Stimulated activated CD4-positive, alpha-beta T cell treated with anti-CD3 and anti-CD28 coated beads, Interleukin-15, amount 100 ng/mL, for 1 hour (primary cell): ENCODE measurements at regions not wholly inside any gene's neighbourhood (a gene's known extent, or its start where the extent isn't known, plus 50 kb on each side); places are given as distances from the start of the nearest gene placed in this dataset.
"Not testable (repeated sequence)": the region's sequence is repeated elsewhere in the genome, so short reads cannot be mapped to it uniquely, and the experiment has no call there.

Experiments
- DNase-seq, 2 donors: peaks; one replicate each; pipeline ENCODE4 v3.0.0-alpha.2; 2020; ENCODE audit warnings: low read depth in 1 of 2, low spot score in 1 of 2

GRCh38 chr4:158122501-158122900 is 50.3 kb downstream of the GASK1B start:
- DNase-seq = no peak

GRCh38 chr4:158121161-158121579 is 51.7 kb downstream of the GASK1B start:
- no peak for DNase-seq

GRCh38 chr4:158120645-158121151 is 52.1 kb downstream of the GASK1B start:
- not testable (repeated sequence) for DNase-seq

GRCh38 chr4:158112611-158113010 is 60.2 kb downstream of the GASK1B start:
- DNase-seq = no peak

GRCh38 chr4:158111241-158111640 is 61.6 kb downstream of the GASK1B start:
- no peak for DNase-seq

GRCh38 chr4:158102904-158103303 is 69.9 kb downstream of the GASK1B start:
- DNase-seq = no peak

- no peak for DNase-seq
Observed at GRCh38 chr4:158099686-158100085, 73.1 kb downstream of the GASK1B start.

GRCh38 chr4:158098802-158099201 is 74.0 kb downstream of the GASK1B start:
- no peak for DNase-seq

- DNase-seq = no peak
Observed at GRCh38 chr4:158094413-158095134, 78.3 kb downstream of the GASK1B start.

GRCh38 chr4:158090323-158090722 is 82.5 kb downstream of the GASK1B start:
- no peak for DNase-seq

GRCh38 chr4:158089897-158090296 is 82.9 kb downstream of the GASK1B start:
- DNase-seq = not testable (repeated sequence)

GRCh38 chr4:158080354-158080753 is 92.5 kb downstream of the GASK1B start:
- DNase-seq = no peak

GRCh38 chr4:158079661-158080060 is 93.2 kb downstream of the GASK1B start:
- no peak for DNase-seq

GRCh38 chr4:158077835-158078234 is 95.0 kb downstream of the GASK1B start:
- no peak for DNase-seq

- DNase-seq = no peak
Observed at GRCh38 chr4:158074851-158075250, 98.0 kb downstream of the GASK1B start.

- DNase-seq = no peak
Observed at GRCh38 chr4:158071931-158072330, 100.9 kb downstream of the GASK1B start.

GRCh38 chr4:158068068-158068467 is 104.8 kb downstream of the GASK1B start:
- no peak for DNase-seq

- DNase-seq = no peak
Observed at GRCh38 chr4:158067646-158068045, 105.2 kb downstream of the GASK1B start.

GRCh38 chr4:158065603-158066002 is 107.2 kb downstream of the GASK1B start:
- no peak for DNase-seq

- DNase-seq = no peak
Observed at GRCh38 chr4:158065176-158065575, 107.6 kb downstream of the GASK1B start.

GRCh38 chr4:158056689-158057245 is 116.1 kb downstream of the GASK1B start:
- no peak for DNase-seq

- DNase-seq = no peak
Observed at GRCh38 chr4:158055668-158056067, 117.2 kb downstream of the GASK1B start.

GRCh38 chr4:158053801-158054200 is 119.0 kb downstream of the GASK1B start:
- DNase-seq = no peak
